ENCODE measurements at regions not wholly inside any gene's neighbourhood (a gene's known extent, or its start where the extent isn't known, plus 50 kb on each side); places are given as distances from the start of the nearest gene placed in this dataset.

GRCh38 chr1:238135708-238136664, 245.3 kb upstream of the ZP4 start:
- no peak for TF ChIP-seq ZNF274 (IDR thresholded peaks at IDR 0.05; ENCODE audit: low read depth, low read length)
- no peak overlapping the region for H3K4me3 ChIP-seq (ENCODE audit: low read length)

- no peak overlapping the region for H3K4me3 ChIP-seq (ENCODE audit: low read length)
- TF ChIP-seq ZNF274 (IDR thresholded peaks at IDR 0.05; ENCODE audit: low read depth, low read length): no peak
Measured at GRCh38 chr1:238129677-238130076, 239.0 kb upstream of the ZP4 start.

- TF ChIP-seq ZNF274 (IDR thresholded peaks at IDR 0.05; ENCODE audit: low read depth, low read length): no peak
- H3K4me3 ChIP-seq (ENCODE audit: low read length): no peak overlapping the region
Measured at GRCh38 chr1:238123201-238123600, 232.5 kb upstream of the ZP4 start.

- TF ChIP-seq ZNF274 (IDR thresholded peaks at IDR 0.05; ENCODE audit: low read depth, low read length): no peak
Measured at GRCh38 chr1:238119861-238120260, 229.1 kb upstream of the ZP4 start.

GRCh38 chr1:238119060-238119459, 228.3 kb upstream of the ZP4 start:
- TF ChIP-seq ZNF274 (IDR thresholded peaks at IDR 0.05; ENCODE audit: low read depth, low read length): no peak
- H3K4me3 ChIP-seq (ENCODE audit: low read length): no peak overlapping the region

More at GRCh38 chr1:238119861-238120260, 229.1 kb upstream of the ZP4 start:
- H3K4me3 ChIP-seq (ENCODE audit: low read length): no peak overlapping the region

- no peak for TF ChIP-seq ZNF274 (IDR thresholded peaks at IDR 0.05; ENCODE audit: low read depth, low read length)
- no peak overlapping the region for H3K4me3 ChIP-seq (ENCODE audit: low read length)
Measured at GRCh38 chr1:238115852-238116251, 225.1 kb upstream of the ZP4 start.

GRCh38 chr1:238112952-238113621, 222.4 kb upstream of the ZP4 start:
- no peak overlapping the region for H3K4me3 ChIP-seq (ENCODE audit: low read length)
- no peak for TF ChIP-seq ZNF274 (IDR thresholded peaks at IDR 0.05; ENCODE audit: low read depth, low read length)

GRCh38 chr1:238111516-238111915, 220.8 kb upstream of the ZP4 start:
- no peak for TF ChIP-seq ZNF274 (IDR thresholded peaks at IDR 0.05; ENCODE audit: low read depth, low read length)
- no peak overlapping the region for H3K4me3 ChIP-seq (ENCODE audit: low read length)

GRCh38 chr1:238111081-238111480, 220.4 kb upstream of the ZP4 start:
- TF ChIP-seq ZNF274 (IDR thresholded peaks at IDR 0.05; ENCODE audit: low read depth, low read length): no peak
- no peak overlapping the region for H3K4me3 ChIP-seq (ENCODE audit: low read length)

- TF ChIP-seq ZNF274 (IDR thresholded peaks at IDR 0.05; ENCODE audit: low read depth, low read length): no peak
- no peak overlapping the region for H3K4me3 ChIP-seq (ENCODE audit: low read length)
Measured at GRCh38 chr1:238108417-238108816, 217.7 kb upstream of the ZP4 start.

GRCh38 chr1:238107322-238107721, 216.6 kb upstream of the ZP4 start:
- TF ChIP-seq ZNF274 (IDR thresholded peaks at IDR 0.05; ENCODE audit: low read depth, low read length): no peak
- no peak overlapping the region for H3K4me3 ChIP-seq (ENCODE audit: low read length)

- H3K4me3 ChIP-seq (ENCODE audit: low read length): no peak overlapping the region
- no peak for TF ChIP-seq ZNF274 (IDR thresholded peaks at IDR 0.05; ENCODE audit: low read depth, low read length)
Measured at GRCh38 chr1:238104752-238105151, 214.0 kb upstream of the ZP4 start.

GRCh38 chr1:238101923-238102322, 211.2 kb upstream of the ZP4 start:
- no peak for TF ChIP-seq ZNF274 (IDR thresholded peaks at IDR 0.05; ENCODE audit: low read depth, low read length)
- no peak overlapping the region for H3K4me3 ChIP-seq (ENCODE audit: low read length)

GRCh38 chr1:238099871-238100270, 209.1 kb upstream of the ZP4 start:
- no peak overlapping the region for H3K4me3 ChIP-seq (ENCODE audit: low read length)
- TF ChIP-seq ZNF274 (IDR thresholded peaks at IDR 0.05; ENCODE audit: low read depth, low read length): no peak

GRCh38 chr1:238089615-238090014, 198.9 kb upstream of the ZP4 start:
- TF ChIP-seq ZNF274 (IDR thresholded peaks at IDR 0.05; ENCODE audit: low read depth, low read length): no peak
- H3K4me3 ChIP-seq (ENCODE audit: low read length): no peak overlapping the region
